Endothelial cell of umbilical vein (primary cell): ENCODE measurements at regions not wholly inside any gene's neighbourhood (a gene's known extent, or its start where the extent isn't known, plus 50 kb on each side); places are given as distances from the start of the nearest gene placed in this dataset.

Experiments
- CTCF ChIP-seq, 2 donors: IDR thresholded peaks; 1 replicate in 1 of 2; 2 replicates in 1 of 2; pipeline ENCODE4 v1.5.1; 2011; ENCODE audit warnings: low read length in 2 of 2, mild to moderate bottlenecking in 2 of 2, moderate library complexity in 2 of 2, control low read depth in 1 of 2, inconsistent platforms in 1 of 2, low read depth in 1 of 2; ENCODE audit not compliant: insufficient read depth in 1 of 2; ENCODE audit errors: extremely low read depth in 1 of 2
- EZH2 ChIP-seq: IDR thresholded peaks from 2 replicates; pipeline ENCODE4 v1.6.1; 2012; ENCODE audit warnings: borderline replicate concordance, low read depth, mild to moderate bottlenecking, moderate library complexity, low read length, inconsistent platforms; ENCODE audit not compliant: severe bottlenecking
- FOS ChIP-seq: IDR thresholded peaks from 2 replicates; pipeline ENCODE4 v1.6.1; 2011; ENCODE audit warnings: mild to moderate bottlenecking, low read length, moderate library complexity, borderline replicate concordance; ENCODE audit not compliant: insufficient read depth
- GATA2 ChIP-seq: IDR thresholded peaks from 2 replicates; pipeline ENCODE4 v1.7.0; 2011; ENCODE audit warnings: low read depth, mild to moderate bottlenecking, moderate library complexity, mixed read lengths, low read length; ENCODE audit not compliant: insufficient read length, insufficient read depth
- MAX ChIP-seq: IDR thresholded peaks from 2 replicates; pipeline ENCODE4 v1.6.1; 2011; ENCODE audit not compliant: insufficient read depth, insufficient read length
- MYC ChIP-seq: IDR thresholded peaks from one replicate; pipeline ENCODE4 v1.6.1; 2011; ENCODE audit warnings: mild to moderate bottlenecking, low read depth, low read length
- POLR2A ChIP-seq: IDR thresholded peaks from 2 replicates; pipeline ENCODE4 v1.6.1; 2012; ENCODE audit warnings: low read depth, mild to moderate bottlenecking, control low read depth, low read length
- POLR2AphosphoS5 ChIP-seq: IDR thresholded peaks from 2 replicates; pipeline ENCODE4 v1.6.1; 2012; ENCODE audit warnings: low read depth, mild to moderate bottlenecking, control low read depth, low read length, moderate library complexity; ENCODE audit not compliant: insufficient read depth

GRCh38 chr4:64598066-64598465, 188.8 kb upstream of the TECRL start:
- no peak for TF ChIP-seq POLR2A
- TF ChIP-seq POLR2AphosphoS5: no peak
- no peak for TF ChIP-seq CTCF (IDR thresholded peaks at IDR 0.05; ENCODE audit: extremely low read depth in 1 of 2, insufficient read depth in 1 of 2, low read depth in 1 of 2, low read length in 2 of 2)
- no peak for TF ChIP-seq MYC
- TF ChIP-seq FOS: no peak
- TF ChIP-seq EZH2: no peak
- no peak for TF ChIP-seq GATA2
- TF ChIP-seq MAX: no peak
